RWPE2 (cell line): ENCODE measurements at regions not wholly inside any gene's neighbourhood (a gene's known extent, or its start where the extent isn't known, plus 50 kb on each side); places are given as distances from the start of the nearest gene placed in this dataset.
"Not testable (repeated sequence)": the region's sequence is repeated elsewhere in the genome, so short reads cannot be mapped to it uniquely, and the experiment has no call there.

Experiments
- ATAC-seq: fragments of 200-7000 bp; cut with Tn5 transposase; 3 replicates; pipeline ENCODE4 v1.9.1; 2021; ENCODE audit warnings: low read depth
- DNase-seq: peaks from one replicate; pipeline ENCODE4 v3.0.0-alpha.2; 2020; ENCODE audit warnings: low spot score
- H3K27ac ChIP-seq: fragments of 450-650 bp; 2 replicates; pipeline ENCODE4 v1.5.1; 2017; ENCODE audit warnings: mild to moderate bottlenecking; ENCODE audit not compliant: poor library complexity, severe bottlenecking
- H3K27me3 ChIP-seq: fragments of 250-450 bp; sonication (Bioruptor Pico); 2 replicates; pipeline ENCODE4 v1.5.1; 2021; ENCODE audit warnings: mild to moderate bottlenecking, moderate library complexity; ENCODE audit not compliant: insufficient read depth, poor library complexity, severe bottlenecking
- H3K36me3 ChIP-seq: fragments of 250-450 bp; sonication (Bioruptor Pico); 2 replicates; pipeline ENCODE4 v1.5.1; 2020; ENCODE audit warnings: low read depth, mild to moderate bottlenecking, moderate library complexity
- H3K4me1 ChIP-seq: fragments of 250-450 bp; sonication (Bioruptor Pico); 2 replicates; pipeline ENCODE4 v1.5.1; 2021; ENCODE audit warnings: mild to moderate bottlenecking, moderate library complexity; ENCODE audit not compliant: insufficient read depth, poor library complexity, severe bottlenecking
- H3K4me3 ChIP-seq: fragments of 250-450 bp; sonication (Bioruptor Pico); 2 replicates; pipeline ENCODE4 v1.5.1; 2021; ENCODE audit warnings: mild to moderate bottlenecking, moderate library complexity; ENCODE audit not compliant: severe bottlenecking
- H3K9me3 ChIP-seq: fragments of 250-450 bp; sonication (Bioruptor Pico); 2 replicates; pipeline ENCODE4 v1.5.1; 2021; ENCODE audit warnings: mild to moderate bottlenecking, moderate library complexity; ENCODE audit not compliant: severe bottlenecking
- TF ChIP-seq, protein P1 (sequence below): fragments of 450-650 bp; IDR thresholded peaks from one replicate; pipeline ENCODE4 v1.5.1; 2017; ENCODE audit warnings: mild to moderate bottlenecking, moderate library complexity; ENCODE audit not compliant: poor library complexity, severe bottlenecking

DNA sequence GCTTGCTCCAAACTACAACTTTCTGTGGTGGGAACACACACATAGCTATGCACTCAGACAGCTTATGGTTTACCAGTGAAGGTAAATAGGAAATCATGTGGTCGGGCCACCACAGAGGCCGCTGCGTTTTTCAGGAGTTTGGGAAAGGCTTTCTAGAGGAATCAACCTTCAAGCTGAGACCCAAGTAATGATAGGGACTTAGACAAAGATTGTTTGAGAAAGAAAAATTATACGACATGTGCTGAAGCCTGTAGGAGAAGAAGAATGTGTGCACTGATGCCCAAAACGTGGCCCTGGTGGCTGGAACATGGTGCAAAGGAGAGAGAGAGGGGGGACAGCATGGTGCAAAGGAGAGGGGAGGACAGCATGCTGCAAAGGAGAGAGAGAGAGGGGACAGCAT lies 61.2 kb upstream of the VIPR2 start:
- DNase-seq, result no peak
- H3K27me3 ChIP-seq, result no peaks in the 10 kb centered on the region
- TF ChIP-seq, protein P1, sequence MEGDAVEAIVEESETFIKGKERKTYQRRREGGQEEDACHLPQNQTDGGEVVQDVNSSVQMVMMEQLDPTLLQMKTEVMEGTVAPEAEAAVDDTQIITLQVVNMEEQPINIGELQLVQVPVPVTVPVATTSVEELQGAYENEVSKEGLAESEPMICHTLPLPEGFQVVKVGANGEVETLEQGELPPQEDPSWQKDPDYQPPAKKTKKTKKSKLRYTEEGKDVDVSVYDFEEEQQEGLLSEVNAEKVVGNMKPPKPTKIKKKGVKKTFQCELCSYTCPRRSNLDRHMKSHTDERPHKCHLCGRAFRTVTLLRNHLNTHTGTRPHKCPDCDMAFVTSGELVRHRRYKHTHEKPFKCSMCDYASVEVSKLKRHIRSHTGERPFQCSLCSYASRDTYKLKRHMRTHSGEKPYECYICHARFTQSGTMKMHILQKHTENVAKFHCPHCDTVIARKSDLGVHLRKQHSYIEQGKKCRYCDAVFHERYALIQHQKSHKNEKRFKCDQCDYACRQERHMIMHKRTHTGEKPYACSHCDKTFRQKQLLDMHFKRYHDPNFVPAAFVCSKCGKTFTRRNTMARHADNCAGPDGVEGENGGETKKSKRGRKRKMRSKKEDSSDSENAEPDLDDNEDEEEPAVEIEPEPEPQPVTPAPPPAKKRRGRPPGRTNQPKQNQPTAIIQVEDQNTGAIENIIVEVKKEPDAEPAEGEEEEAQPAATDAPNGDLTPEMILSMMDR, result no peak
- H3K36me3 ChIP-seq, result no peaks in the 10 kb centered on the region
- no peak overlapping the region for H3K4me3 ChIP-seq
- peaks cover 1% of the 10 kb centered on the region for H3K9me3 ChIP-seq
- H3K4me1 ChIP-seq, result no peaks in the 10 kb centered on the region
- no peak for ATAC-seq
- no peak overlapping the region for H3K27ac ChIP-seq

DNA sequence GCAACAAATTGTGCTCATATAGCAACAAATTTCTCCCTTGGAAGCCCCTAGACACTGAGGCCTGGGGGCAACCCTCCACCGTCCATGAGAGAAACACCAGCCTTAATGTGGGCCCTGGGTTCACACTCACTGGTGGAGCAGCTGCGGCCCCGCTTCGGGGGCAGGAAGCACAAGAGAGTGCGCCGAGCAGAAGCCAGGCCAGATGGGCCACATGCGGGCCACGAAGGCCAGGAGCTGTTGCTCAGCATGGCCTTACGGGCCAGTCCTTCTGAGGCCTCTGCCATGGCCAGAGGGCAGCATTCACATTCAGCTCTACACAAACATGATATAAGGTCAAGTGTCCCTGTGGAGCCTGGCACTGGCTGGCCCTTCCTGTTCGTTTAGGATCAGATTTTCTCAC lies 60.0 kb upstream of the VIPR2 start:
- TF ChIP-seq, protein P1, result no peak
- DNase-seq, result no peak
- peaks cover 1% of the 10 kb centered on the region for H3K9me3 ChIP-seq

DNA sequence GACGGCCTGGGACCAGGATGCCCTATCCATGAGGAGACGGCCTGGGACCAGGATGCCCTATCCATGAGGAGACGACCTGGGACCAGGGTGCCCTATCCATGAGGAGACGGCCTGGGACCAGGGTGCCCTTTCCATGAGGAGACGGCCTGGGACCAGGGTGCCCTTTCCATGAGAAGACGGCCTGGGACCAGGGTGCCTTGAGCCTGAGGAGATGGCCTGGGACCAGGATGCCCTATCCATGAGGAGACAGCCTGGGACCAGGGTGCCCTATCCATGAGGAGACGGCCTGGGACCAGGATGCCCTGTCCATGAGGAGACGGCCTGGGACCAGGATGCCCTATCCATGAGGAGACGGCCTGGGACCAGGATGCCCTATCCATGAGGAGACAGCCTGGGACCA lies 58.6 kb upstream of the VIPR2 start:
- not testable (repeated sequence) for H3K27ac ChIP-seq, H3K36me3 ChIP-seq, H3K4me3 ChIP-seq, H3K27me3 ChIP-seq, DNase-seq, ATAC-seq, H3K9me3 ChIP-seq, H3K4me1 ChIP-seq

More for the DNA sequence above, 60.0 kb upstream of the VIPR2 start:
- no peaks in the 10 kb centered on the region for H3K27me3 ChIP-seq
- ATAC-seq, result no peak
- no peaks in the 10 kb centered on the region for H3K4me1 ChIP-seq
- H3K4me3 ChIP-seq, result no peak overlapping the region
- no peak overlapping the region for H3K27ac ChIP-seq
- no peaks in the 10 kb centered on the region for H3K36me3 ChIP-seq

DNA sequence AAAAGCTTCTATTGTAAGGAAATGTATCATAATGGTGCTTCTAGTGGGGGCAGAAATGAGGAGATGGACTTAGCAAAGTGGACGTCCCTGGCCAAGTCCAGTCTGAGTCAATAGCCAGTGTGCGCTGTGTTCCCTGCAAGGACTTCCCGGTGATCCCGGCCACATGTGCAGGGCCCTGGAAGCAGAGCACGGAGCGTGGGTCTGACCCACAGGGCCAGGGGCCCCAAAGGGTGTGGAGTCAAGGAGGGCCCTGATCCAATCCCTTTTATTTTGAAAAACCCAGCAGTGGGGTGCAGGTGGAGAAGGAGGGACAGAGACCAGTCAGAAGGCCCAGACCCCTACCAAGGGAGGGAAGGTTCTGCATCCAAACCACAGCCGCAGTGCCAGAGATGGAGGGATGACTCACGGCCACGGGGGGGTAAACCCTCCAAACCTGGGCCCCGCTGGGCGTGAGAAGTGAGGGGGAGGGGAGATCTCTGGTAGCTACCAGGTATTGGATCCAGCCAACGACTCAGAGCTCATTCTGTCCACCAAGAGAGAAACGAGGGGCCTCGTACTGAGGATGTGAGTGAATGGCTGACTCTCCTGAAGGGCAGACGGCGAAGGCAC lies 57.2 kb upstream of the VIPR2 start:
- Histone ChIP-seq H3K9me3 (peaks cover 8% of the 10 kb centered on the region), H3K4me1 (no peaks in the 10 kb centered on the region), H3K36me3 (no peaks in the 10 kb centered on the region), H3K4me3 (no peak overlapping the region), H3K27me3 (no peaks in the 10 kb centered on the region), H3K27ac (no peak overlapping the region)
- ATAC-seq (no peak), DNase-seq (no peak)
- TF ChIP-seq, protein P1, result no peak

DNA sequence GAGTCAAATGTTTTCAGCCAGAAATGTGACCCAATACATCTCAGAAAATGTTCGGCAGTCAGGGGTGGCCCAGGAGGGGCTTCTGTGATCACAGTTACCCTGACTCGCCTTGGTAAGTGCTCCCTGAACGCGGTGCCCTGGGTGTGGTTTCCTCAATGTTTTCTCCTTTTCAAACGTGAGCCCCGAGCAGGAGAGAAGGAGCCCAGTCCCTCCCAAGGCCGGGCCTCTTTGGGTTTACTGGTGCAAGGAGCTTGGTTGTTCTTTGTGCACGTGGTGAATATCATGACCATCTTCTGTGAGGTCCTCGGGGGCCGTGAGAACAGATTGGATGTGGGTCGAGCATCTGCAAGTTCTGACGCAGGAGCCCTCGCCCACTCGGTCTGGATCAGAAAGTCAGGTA lies 55.8 kb upstream of the VIPR2 start:
- Histone ChIP-seq H3K4me3 (no peak overlapping the region), H3K4me1 (no peaks in the 10 kb centered on the region), H3K9me3 (peaks cover 8% of the 10 kb centered on the region), H3K27ac (no peak overlapping the region), H3K36me3 (no peaks in the 10 kb centered on the region), H3K27me3 (no peaks in the 10 kb centered on the region)
- DNase-seq, result no peak
- TF ChIP-seq, protein P1, result no peak
- no peak for ATAC-seq
